ENCODE measurements at regions not wholly inside any gene's neighbourhood (a gene's known extent, or its start where the extent isn't known, plus 50 kb on each side); places are given as distances from the start of the nearest gene placed in this dataset.

- TF ChIP-seq CTCF (conservative IDR thresholded peaks at IDR 0.05; ENCODE audit: low read length): no peak
- TF ChIP-seq EZH2phosphoT487 (IDR thresholded peaks at IDR 0.05; ENCODE audit: borderline replicate concordance): no peak
Measured at GRCh38 chr1:101377084-101377835, 140.4 kb downstream of the S1PR1 start.

Measured in Loucy (cell line).